GM23338 (cell line): ENCODE measurements at regions not wholly inside any gene's neighbourhood (a gene's known extent, or its start where the extent isn't known, plus 50 kb on each side); places are given as distances from the start of the nearest gene placed in this dataset.

Experiments used
- ATAC-seq: fragments of 200-7000 bp; cut with Tn5 transposase; 3 replicates; pipeline ENCODE4 v1.9.1; 2020
- DNase-seq: peaks from one replicate; pipeline ENCODE4 v3.0.0-alpha.2; 2015; ENCODE audit warnings: low spot score
- H2AFZ ChIP-seq: fragments of 200-600 bp; sonication (generic); 2 replicates; pipeline ENCODE4 v1.8.0; 2016; ENCODE audit warnings: antibody characterized with exemption, mild to moderate bottlenecking, moderate library complexity
- H3F3A ChIP-seq: fragments of 200-600 bp; sonication (generic); replicated peaks from 2 replicates; pipeline ENCODE4 v1.8.0; 2017; ENCODE audit warnings: antibody characterized with exemption, mixed run types, low read depth
- H3K27ac ChIP-seq: fragments of 200-600 bp; sonication (generic); 2 replicates; pipeline ENCODE4 v1.6.1; 2016; ENCODE audit warnings: low read depth
- H3K27me3 ChIP-seq: fragments of 200-600 bp; sonication (generic); 2 replicates; pipeline ENCODE4 v1.8.0; 2016; ENCODE audit warnings: mild to moderate bottlenecking, mixed run types, moderate library complexity; ENCODE audit not compliant: insufficient read depth
- H3K36me3 ChIP-seq: fragments of 200-600 bp; sonication (generic); 2 replicates; pipeline ENCODE4 v1.8.0; 2016; ENCODE audit warnings: mild to moderate bottlenecking; ENCODE audit not compliant: insufficient read depth
- H3K4me1 ChIP-seq: fragments of 200-600 bp; sonication (generic); 2 replicates; pipeline ENCODE4 v1.8.0; 2016; ENCODE audit warnings: mild to moderate bottlenecking, moderate library complexity; ENCODE audit not compliant: insufficient read depth
- H3K4me2 ChIP-seq: fragments of 200-600 bp; sonication (generic); 2 replicates; pipeline ENCODE4 v1.7.1; 2017; ENCODE audit warnings: mixed run types
- H3K4me3 ChIP-seq: fragments of 200-600 bp; sonication (generic); 2 replicates; pipeline ENCODE4 v1.6.1; 2016; ENCODE audit warnings: mixed run types
- H3K79me2 ChIP-seq: fragments of 200-600 bp; sonication (generic); replicated peaks from 2 replicates; pipeline ENCODE4 v1.8.0; 2017; ENCODE audit warnings: mild to moderate bottlenecking; ENCODE audit not compliant: insufficient read depth
- H3K9me2 ChIP-seq: fragments of 200-600 bp; sonication (generic); 2 replicates; pipeline ENCODE4 v1.8.0; 2017; ENCODE audit not compliant: insufficient read depth
- H4K20me1 ChIP-seq: fragments of 200-600 bp; sonication (generic); replicated peaks from 2 replicates; pipeline ENCODE4 v1.8.0; 2017; ENCODE audit warnings: mild to moderate bottlenecking; ENCODE audit not compliant: insufficient read depth
- H3K27ac Mint-ChIP-seq: 2 replicates; pipeline ENCODE4 v1.8.0; 2020; ENCODE audit warnings: inconsistent platforms, mild to moderate bottlenecking, moderate library complexity, mixed read lengths
- H3K27me3 Mint-ChIP-seq: 3 replicates; pipeline ENCODE4 v1.8.0; 2022; ENCODE audit warnings: low read depth, mild to moderate bottlenecking, moderate library complexity, mixed read lengths, inconsistent platforms; ENCODE audit not compliant: insufficient read depth, poor library complexity
- H3K36me3 Mint-ChIP-seq: 3 replicates; pipeline ENCODE4 v1.8.0; 2021; ENCODE audit warnings: low read depth, mild to moderate bottlenecking, inconsistent platforms, moderate library complexity, mixed read lengths
- H3K4me1 Mint-ChIP-seq: 3 replicates; pipeline ENCODE4 v1.8.0; 2020; ENCODE audit warnings: mild to moderate bottlenecking, inconsistent platforms, mixed read lengths
- H3K4me3 Mint-ChIP-seq: 3 replicates; pipeline ENCODE4 v1.8.0; 2021; ENCODE audit warnings: moderate library complexity, mild to moderate bottlenecking, inconsistent platforms, mixed read lengths
- H3K9me3 Mint-ChIP-seq: 3 replicates; pipeline ENCODE4 v1.8.0; 2020; ENCODE audit warnings: moderate library complexity, mild to moderate bottlenecking, inconsistent platforms, mixed read lengths
- CREB1 ChIP-seq: fragments of 250-450 bp; sonication (Bioruptor Pico); IDR thresholded peaks from 2 replicates; pipeline ENCODE4 v1.5.0; 2020; ENCODE audit warnings: low read depth, mild to moderate bottlenecking, moderate library complexity
- CTCF ChIP-seq, 2 experiments: fragments of 200-600 bp in 1 of 2; sonication (generic) in 1 of 2; conservative IDR thresholded peaks; 2 replicates each; pipeline versions ENCODE4 v1.5.1 to v1.6.1; 2016 to 2017; ENCODE audit warnings: antibody characterized with exemption in 2 of 2, low read depth in 2 of 2, mild to moderate bottlenecking in 2 of 2, moderate library complexity in 1 of 2
- ETS1 ChIP-seq: IDR thresholded peaks from 2 replicates; pipeline ENCODE4 v1.6.1; 2016; ENCODE audit warnings: antibody characterized with exemption
- EZH2 ChIP-seq: fragments of 200-600 bp; sonication (generic); IDR thresholded peaks from one replicate; pipeline ENCODE4 v1.8.0; 2017; ENCODE audit warnings: antibody characterized with exemption, mild to moderate bottlenecking, low read depth; ENCODE audit not compliant: unreplicated experiment
- ZNF462 ChIP-seq: fragments of 250-450 bp; sonication (Bioruptor Pico); IDR thresholded peaks from 2 replicates; pipeline ENCODE4 v1.5.0; 2020; ENCODE audit warnings: mild to moderate bottlenecking, moderate library complexity

GRCh38 chr16:64132190-64132589 is 989.7 kb downstream of the CDH11 start:
- H3K9me3 Mint-ChIP-seq, result no peaks in the 10 kb centered on the region; the same call in 2 of the 3 replicates
- Histone ChIP-seq H3K9me2 (0 out of 2 replicates have a peak, but pooled peaks cover 5% of the 10 kb centered on the region), H3K79me2 (no peaks in the 10 kb centered on the region), H3K36me3 (no peaks in the 10 kb centered on the region), H3K27ac (no peak overlapping the region), H3K27me3 (no peaks in the 10 kb centered on the region), H3F3A (no peaks in the 10 kb centered on the region), H3K4me2 (no peak overlapping the region), H2AFZ (no peak overlapping the region), H4K20me1 (no peaks in the 10 kb centered on the region), H3K4me1 (no peaks in the 10 kb centered on the region), H3K4me3 (no peak overlapping the region)
- no peak overlapping the region for H3K4me3 Mint-ChIP-seq
- ATAC-seq, result no peak; the same call in 2 of the 3 replicates
- H3K27ac Mint-ChIP-seq, result no peak overlapping the region
- no peak for DNase-seq
- no peak for TF ChIP-seq EZH2
- TF ChIP-seq CTCF (conservative IDR thresholded peaks at IDR 0.05; ENCODE audit: low read depth in 2 of 2), result peak in 1 of 2 experiments; percentile 36; a peak in 1 of 4 replicates
- H3K36me3 Mint-ChIP-seq, result no peaks in the 10 kb centered on the region
- no peaks in the 10 kb centered on the region for H3K27me3 Mint-ChIP-seq
- peaks cover 4% of the 10 kb centered on the region; the same call in 2 of the 3 replicates for H3K4me1 Mint-ChIP-seq

GRCh38 chr16:64131423-64131822 is 990.4 kb downstream of the CDH11 start:
- no peak for DNase-seq
- Histone ChIP-seq H3K79me2 (no peaks in the 10 kb centered on the region), H3K4me1 (no peaks in the 10 kb centered on the region), H3K27me3 (no peaks in the 10 kb centered on the region), H3F3A (no peaks in the 10 kb centered on the region), H2AFZ (no peak overlapping the region), H3K4me2 (no peak overlapping the region), H3K36me3 (no peaks in the 10 kb centered on the region), H3K4me3 (no peak overlapping the region), H3K9me2 (0 out of 2 replicates have a peak, but pooled peaks cover 5% of the 10 kb centered on the region), H3K27ac (no peak overlapping the region), H4K20me1 (no peaks in the 10 kb centered on the region)
- Mint-ChIP-seq H3K27me3 (no peaks in the 10 kb centered on the region), H3K27ac (no peak overlapping the region), H3K4me3 (no peak overlapping the region), H3K36me3 (no peaks in the 10 kb centered on the region), H3K9me3 (no peaks in the 10 kb centered on the region; the same call in 2 of the 3 replicates), H3K4me1 (peaks cover 4% of the 10 kb centered on the region; the same call in 2 of the 3 replicates)
- no peak for TF ChIP-seq ZNF462 (CRISPR knock-in tag)
- no peak for TF ChIP-seq ETS1
- TF ChIP-seq CREB1 (CRISPR knock-in tag), result no peak
- no peak for ATAC-seq
